ENCODE measurements at regions not wholly inside any gene's neighbourhood (a gene's known extent, or its start where the extent isn't known, plus 50 kb on each side); places are given as distances from the start of the nearest gene placed in this dataset.

GRCh38 chr11:36945384-36945783 lies 347.3 kb upstream of the RAG2 start:
- H3K27ac Mint-ChIP-seq (ENCODE audit: unreplicated experiment), result no peak overlapping the region
- no peak overlapping the region for H3K4me3 Mint-ChIP-seq (ENCODE audit: unreplicated experiment)
- H3K36me3 Mint-ChIP-seq (ENCODE audit: low read depth), result no peaks in the 10 kb centered on the region
- DNase-seq (ENCODE audit: low spot score), result no peak
- no peaks in the 10 kb centered on the region for H3K9me3 Mint-ChIP-seq (ENCODE audit: low read depth)
- peaks cover 8% of the 10 kb centered on the region for H3K27me3 Mint-ChIP-seq (ENCODE audit: low read depth)
- peak; percentile 79 for TF ChIP-seq CTCF (IDR thresholded peaks at IDR 0.05)
- H3K4me1 Mint-ChIP-seq (ENCODE audit: low read depth), result no peaks in the 10 kb centered on the region

- no peaks in the 10 kb centered on the region for H3K36me3 Mint-ChIP-seq (ENCODE audit: low read depth)
- TF ChIP-seq CTCF (IDR thresholded peaks at IDR 0.05), result no peak
- peaks cover 6% of the 10 kb centered on the region for H3K27me3 Mint-ChIP-seq (ENCODE audit: low read depth)
- H3K4me3 Mint-ChIP-seq (ENCODE audit: unreplicated experiment), result no peak overlapping the region
- no peaks in the 10 kb centered on the region for H3K9me3 Mint-ChIP-seq (ENCODE audit: low read depth)
- no peak for DNase-seq (ENCODE audit: low spot score)
- H3K4me1 Mint-ChIP-seq (ENCODE audit: low read depth), result no peaks in the 10 kb centered on the region
- no peak overlapping the region for H3K27ac Mint-ChIP-seq (ENCODE audit: unreplicated experiment)
Measured at GRCh38 chr11:36933481-36933880, 335.4 kb upstream of the RAG2 start.

DNA sequence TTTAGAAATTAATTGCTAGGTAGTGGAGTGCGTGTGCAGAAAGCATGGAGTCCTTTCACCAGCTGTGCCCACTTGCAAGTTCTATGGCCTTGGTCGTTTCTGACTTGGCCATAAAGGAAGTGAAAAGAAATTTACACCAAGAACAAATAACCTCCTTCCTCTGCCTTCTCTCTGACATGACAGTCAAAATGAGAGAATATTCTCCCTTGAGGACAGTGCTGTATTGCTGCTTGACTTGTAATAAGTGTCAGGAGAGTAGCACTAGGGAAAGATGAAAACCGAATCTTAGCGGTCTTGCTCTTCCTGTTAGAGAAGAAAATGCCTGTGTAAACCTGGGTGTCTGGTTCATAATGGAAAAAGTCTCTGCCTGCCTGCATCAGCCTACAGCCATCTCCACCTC lies 333.1 kb upstream of the RAG2 start:
- Mint-ChIP-seq H3K4me1 (ENCODE audit: low read depth) (no peaks in the 10 kb centered on the region), H3K27ac (ENCODE audit: unreplicated experiment) (no peak overlapping the region), H3K4me3 (ENCODE audit: unreplicated experiment) (no peak overlapping the region), H3K36me3 (ENCODE audit: low read depth) (no peaks in the 10 kb centered on the region), H3K27me3 (ENCODE audit: low read depth) (peaks cover 3% of the 10 kb centered on the region), H3K9me3 (ENCODE audit: low read depth) (no peaks in the 10 kb centered on the region)
- no peak for DNase-seq (ENCODE audit: low spot score)
- TF ChIP-seq CTCF (IDR thresholded peaks at IDR 0.05), result no peak

GRCh38 chr11:36930256-36930655 lies 332.2 kb upstream of the RAG2 start:
- TF ChIP-seq CTCF (IDR thresholded peaks at IDR 0.05), result no peak
- H3K9me3 Mint-ChIP-seq (ENCODE audit: low read depth), result no peaks in the 10 kb centered on the region
- H3K36me3 Mint-ChIP-seq (ENCODE audit: low read depth), result no peaks in the 10 kb centered on the region
- no peak overlapping the region for H3K27ac Mint-ChIP-seq (ENCODE audit: unreplicated experiment)
- H3K4me1 Mint-ChIP-seq (ENCODE audit: low read depth), result no peaks in the 10 kb centered on the region
- peaks cover 3% of the 10 kb centered on the region for H3K27me3 Mint-ChIP-seq (ENCODE audit: low read depth)
- H3K4me3 Mint-ChIP-seq (ENCODE audit: unreplicated experiment), result no peak overlapping the region
- DNase-seq (ENCODE audit: low spot score), result no peak

DNA sequence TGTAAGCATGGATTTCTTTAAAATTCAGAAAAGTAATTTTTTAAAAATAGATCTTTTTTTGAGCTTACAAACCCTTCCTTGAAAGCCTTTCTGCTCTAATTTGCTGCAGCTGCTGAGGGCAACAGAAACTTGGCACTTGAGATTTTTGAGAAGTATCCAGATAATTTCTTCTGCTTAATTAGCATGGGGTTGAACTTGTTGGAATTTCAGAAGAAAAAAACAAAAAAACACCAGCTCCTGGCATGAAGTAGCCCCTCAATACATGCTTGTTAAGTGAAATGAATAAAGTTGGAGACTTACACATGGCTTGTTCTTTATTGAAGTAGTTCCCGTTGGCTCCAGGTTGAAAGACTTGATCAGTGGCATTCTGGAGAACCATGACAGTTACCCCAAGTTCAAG lies 331.4 kb upstream of the RAG2 start:
- TF ChIP-seq CTCF (IDR thresholded peaks at IDR 0.05), result no peak
- Mint-ChIP-seq H3K9me3 (ENCODE audit: low read depth) (no peaks in the 10 kb centered on the region), H3K27me3 (ENCODE audit: low read depth) (peaks cover 5% of the 10 kb centered on the region), H3K27ac (ENCODE audit: unreplicated experiment) (no peak overlapping the region), H3K4me3 (ENCODE audit: unreplicated experiment) (no peak overlapping the region), H3K36me3 (ENCODE audit: low read depth) (no peaks in the 10 kb centered on the region), H3K4me1 (ENCODE audit: low read depth) (no peaks in the 10 kb centered on the region)
- no peak for DNase-seq (ENCODE audit: low spot score)

All from chondrocyte (in vitro differentiated cells).